ENCODE measurements at regions not wholly inside any gene's neighbourhood (a gene's known extent, or its start where the extent isn't known, plus 50 kb on each side); places are given as distances from the start of the nearest gene placed in this dataset.
"Not testable (repeated sequence)": the region's sequence is repeated elsewhere in the genome, so short reads cannot be mapped to it uniquely, and the experiment has no call there.

DNA sequence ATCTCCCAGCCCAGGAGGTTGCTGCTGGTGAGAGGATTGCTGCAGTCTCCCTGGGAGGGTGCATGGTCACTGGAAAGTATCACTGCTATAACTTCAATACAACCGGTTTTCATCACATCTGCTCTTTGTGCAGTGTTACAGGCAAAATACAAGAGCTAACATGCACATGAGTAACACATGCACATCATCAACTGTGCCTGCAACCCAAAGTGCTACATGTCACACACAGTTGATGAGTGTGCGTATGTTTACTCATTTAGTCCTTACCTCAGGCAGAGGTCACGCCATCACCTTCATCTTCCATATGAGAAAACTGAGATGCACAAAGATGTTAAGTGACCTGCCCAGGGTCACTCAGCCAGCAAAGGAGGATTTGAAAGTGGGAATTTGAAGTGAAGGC lies 277.7 kb downstream of the FAM72C start:
- DNase-seq: no peak

DNA sequence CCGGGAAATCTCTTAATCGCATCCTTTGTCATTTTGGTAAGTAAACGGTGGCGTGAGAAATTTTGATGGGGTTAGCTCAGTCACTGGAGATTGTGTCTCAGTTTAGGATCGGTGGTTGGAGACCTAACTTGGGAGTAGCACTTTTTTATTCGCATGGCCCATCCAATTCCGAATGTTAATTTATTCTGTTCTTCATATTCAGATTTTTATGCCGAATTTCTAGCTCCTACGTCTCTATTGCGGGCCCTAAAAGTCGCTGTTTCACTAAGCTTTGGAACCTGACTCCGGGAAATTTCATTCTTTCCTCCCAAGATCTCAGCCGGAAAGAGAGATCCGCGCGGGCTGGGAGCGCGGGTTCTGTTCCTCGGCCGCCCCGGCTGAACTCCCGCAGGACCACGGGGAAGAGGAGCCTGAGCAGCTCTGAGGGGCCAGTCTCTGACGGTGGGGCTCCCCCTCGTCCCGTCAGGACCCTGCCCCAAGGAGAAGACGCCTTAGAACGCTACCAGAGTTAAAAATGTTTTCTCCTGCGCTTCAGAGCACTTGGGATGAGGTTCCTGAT lies 279.7 kb downstream of the FAM72C start:
- no peak for DNase-seq

DNA sequence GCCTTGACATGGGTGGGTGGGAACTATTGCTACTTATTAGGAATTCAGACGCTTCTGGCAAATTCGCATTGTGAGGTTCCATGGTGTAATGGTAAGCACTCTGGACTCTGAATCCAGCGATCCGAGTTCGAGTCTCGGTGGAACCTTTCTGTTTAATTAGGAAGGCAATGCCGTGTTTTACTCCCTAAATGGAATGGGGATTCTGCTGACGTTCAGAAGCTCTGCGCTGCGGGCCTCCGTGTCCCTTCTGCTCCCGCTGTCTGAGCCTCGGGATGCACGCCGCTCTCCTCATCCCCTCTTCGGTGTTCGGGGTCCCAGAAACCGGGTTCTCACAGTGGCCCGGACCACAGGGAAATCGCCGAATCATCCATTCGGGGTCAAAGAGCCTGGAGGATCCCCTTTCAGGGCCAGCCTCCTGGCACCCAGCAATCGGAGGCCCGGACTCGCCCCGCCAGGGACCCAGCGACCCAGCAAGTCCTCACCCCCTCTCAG lies 280.3 kb downstream of the FAM72C start:
- DNase-seq: no peak

DNA sequence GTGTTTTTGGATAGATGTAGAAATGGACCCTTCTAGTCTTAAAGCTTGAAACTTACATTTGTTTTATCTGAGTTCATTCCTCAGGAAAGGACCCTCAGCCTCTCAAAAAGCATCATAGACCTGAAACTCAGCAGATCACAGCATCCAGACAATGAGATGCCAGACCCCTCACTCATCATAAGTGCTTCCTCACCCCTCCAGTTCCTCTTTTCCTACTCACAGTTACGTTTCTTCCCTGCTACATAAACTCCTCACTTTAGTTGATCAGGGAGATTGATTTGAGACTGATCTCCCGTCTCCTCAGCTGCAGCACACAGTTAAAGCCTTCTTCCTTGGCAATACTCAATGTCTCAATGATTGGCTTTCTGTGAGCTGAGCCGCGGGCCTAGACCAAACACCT lies 282.0 kb downstream of the FAM72C start:
- DNase-seq: no peak

DNA sequence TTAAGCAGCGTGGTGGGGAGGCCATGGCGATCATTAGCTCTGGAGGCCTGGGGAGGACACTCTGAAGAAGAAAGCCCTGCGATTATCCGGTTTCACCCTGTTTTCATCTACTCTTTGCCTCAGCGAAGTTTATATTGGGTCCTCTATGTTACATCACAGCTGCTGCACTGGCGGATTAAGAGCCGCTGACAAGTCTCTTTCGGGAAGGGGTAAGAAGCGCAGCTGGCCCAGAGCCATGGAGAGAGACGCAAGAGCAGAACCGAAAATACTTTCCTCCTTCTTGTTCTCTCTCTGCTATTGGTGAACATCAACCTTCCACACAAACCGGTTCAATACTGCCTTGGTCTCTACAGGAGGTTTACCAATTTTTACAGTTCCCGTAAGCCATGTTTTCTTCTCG lies 291.5 kb downstream of the FAM72C start:
- no peak for DNase-seq

DNA sequence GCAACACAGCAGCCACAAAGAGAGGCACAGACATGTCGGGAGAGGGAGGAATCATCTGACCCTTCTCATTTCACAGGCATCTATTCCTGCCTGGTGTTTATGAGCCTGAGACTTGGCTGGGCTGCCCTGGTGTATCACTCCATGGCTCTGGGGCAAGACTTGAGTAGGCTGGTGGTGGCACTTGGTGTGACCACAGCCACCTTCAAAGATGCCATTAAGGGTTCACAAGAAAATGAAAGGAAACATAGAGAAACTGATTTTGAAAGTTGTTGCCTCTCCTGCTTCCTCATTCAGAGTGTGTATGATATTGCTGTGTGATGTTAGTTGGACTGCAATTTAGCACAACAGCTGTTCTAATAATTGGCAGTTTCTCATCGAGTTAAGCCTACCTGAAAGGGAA lies 298.8 kb downstream of the FAM72C start:
- DNase-seq: no peak

DNA sequence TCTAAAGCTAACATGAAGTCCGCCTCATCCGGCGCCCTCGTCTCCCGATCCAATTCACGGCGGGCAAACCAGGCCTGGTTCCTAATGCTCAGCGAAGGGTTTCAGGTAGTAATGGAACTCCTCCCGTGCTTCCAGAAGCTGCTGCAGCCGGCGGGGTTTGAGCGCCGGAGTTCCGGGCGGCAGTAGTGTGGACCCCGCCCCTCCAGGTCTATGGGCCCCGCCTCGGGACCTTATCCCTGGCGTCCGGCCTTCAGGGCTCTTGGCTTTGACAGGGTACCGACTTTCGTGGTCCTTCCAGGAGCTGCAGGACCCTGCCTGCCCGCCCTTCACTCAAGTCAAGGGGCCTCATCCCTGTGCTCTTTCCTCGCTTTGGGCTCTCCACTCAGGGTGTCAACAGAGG lies 304.1 kb downstream of the FAM72C start:
- DNase-seq: no peak

DNA sequence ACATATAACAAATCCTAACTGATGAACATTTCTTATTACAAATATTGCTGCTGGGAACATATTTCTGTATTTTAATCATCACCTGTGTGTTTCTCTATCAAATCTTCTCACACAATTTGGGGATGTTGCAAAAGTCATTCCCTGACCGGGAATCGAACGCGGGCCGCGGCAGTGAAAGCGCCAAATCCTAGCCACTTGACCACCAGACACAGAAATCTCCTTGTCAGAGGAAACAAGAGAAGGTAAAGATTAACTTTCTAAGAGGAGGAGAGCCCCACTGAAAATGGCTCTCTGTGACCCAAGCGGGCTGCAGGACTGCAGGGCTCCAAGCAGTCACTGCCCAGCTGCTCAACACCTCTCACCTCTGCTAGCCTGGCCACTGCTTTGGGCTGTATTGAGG lies 304.9 kb downstream of the FAM72C start:
- no peak for DNase-seq

DNA sequence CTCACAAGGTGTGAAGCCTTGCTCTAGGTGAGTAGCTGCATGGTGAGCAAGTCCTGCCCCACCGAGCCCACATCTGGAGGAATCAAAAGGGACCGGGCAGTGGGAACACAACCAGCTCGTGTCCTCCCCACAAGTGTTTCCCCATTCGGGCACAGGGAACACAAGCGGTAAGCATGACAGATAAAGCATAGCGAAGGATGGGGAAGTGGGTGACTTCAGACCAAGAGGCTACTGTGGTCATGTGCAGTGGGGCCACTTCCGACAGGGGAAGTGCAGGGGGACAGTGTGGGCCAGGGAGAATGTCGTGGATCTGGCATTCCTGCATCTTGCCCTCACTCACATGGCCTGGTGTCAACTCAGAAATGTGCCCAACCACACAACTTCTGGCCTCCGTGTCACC lies 306.2 kb downstream of the FAM72C start:
- DNase-seq: no peak

DNA sequence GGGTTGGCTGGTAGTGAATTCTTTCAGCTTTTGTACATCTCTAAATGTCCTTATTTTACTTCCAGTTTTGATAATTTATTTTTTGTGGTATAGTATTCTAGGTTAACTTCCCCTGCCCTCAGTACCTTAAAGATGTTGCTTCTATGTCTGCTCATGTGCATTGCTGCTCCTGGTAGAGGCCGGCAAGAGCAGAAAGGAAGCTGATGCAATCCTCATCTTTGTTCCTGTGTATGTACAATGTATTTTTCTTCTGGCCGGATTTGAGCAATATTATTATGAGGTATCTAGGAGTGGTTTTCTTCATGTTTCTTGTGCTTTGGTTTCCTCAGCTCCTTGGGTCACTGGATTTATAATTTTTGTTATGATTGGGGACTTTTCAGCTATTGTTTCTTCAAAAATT lies 308.7 kb downstream of the FAM72C start:
- DNase-seq: not testable (repeated sequence)

DNA sequence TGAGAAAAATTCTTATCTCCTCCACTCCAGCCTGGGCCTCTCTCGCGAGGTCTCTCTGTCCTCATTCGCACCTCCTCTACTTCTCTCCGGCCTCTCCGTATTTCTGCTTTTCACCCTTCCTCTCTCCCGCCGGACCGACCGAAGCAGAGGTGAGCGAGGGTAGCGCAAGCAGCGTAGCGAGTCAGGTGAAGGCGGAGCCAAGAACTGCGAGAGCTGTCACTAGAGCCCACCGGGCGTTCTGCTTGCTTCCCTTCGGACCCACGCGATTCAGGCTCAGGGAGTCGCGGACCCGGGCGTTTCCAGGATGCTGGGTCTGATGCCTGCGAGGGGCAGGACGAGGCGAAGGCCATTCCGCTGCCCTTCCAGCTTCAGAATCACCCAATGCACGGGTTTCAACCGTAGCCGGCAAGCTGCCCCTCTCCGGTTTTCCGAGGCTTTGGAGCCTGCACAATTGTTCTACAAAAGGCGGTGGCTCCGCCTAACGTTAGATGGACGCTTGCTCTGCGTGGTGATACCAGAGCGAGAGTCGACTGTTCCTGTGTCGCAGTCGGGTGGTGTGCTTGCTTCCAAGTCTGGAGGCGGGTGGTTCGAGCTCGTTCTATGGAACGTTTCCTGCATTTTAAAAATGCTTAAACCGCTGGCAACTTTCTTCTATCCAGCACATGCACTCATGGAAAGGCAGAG lies 310.2 kb downstream of the FAM72C start:
- DNase-seq: no peak

DNA sequence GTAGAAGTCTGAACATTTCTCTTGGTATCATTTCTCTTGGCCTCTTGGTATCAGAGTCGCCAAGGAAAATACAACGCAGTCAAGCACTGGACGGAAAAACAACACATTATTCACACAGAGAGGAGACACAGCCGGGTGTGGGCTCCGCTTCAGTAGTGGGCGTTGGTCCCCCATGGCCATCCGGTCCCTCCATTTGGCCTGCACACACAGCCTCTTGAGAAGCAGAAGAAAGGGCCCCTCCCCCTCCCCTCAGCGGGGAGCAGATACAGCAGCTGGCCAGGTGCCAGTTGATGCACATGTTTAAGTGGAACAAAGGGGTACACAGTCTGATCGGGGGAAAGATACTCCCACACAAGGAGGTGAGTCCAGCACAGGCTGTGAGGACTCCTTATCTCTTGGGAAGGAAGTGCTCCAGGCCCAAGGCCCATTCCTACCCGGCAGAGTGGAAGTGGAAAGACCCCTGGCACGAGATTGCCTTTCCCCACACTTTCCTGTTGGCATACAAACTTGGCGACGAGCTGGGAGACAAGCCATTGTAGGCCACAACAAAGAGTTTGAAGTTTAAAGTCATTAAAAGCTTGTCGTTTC lies 311.3 kb downstream of the FAM72C start:
- no peak for DNase-seq

DNA sequence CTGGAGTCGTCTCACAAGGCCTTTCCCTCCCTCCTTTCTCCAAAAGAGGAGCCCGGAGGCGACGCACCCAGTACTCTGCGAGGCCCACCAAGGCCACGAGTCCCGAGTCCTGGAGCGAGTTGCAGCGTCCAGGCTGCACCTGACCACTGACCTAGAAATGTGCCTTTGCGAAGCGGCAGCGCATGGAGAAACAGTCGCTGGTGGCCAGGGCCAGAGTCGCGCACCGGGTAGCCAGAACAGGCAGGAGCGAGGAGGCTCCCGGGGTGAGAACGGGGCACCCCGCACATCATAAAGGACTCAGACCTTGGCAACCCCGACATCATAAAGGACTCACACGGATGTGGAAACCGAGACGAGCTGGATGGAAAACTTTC lies 318.4 kb downstream of the FAM72C start:
- DNase-seq: no peak

DNA sequence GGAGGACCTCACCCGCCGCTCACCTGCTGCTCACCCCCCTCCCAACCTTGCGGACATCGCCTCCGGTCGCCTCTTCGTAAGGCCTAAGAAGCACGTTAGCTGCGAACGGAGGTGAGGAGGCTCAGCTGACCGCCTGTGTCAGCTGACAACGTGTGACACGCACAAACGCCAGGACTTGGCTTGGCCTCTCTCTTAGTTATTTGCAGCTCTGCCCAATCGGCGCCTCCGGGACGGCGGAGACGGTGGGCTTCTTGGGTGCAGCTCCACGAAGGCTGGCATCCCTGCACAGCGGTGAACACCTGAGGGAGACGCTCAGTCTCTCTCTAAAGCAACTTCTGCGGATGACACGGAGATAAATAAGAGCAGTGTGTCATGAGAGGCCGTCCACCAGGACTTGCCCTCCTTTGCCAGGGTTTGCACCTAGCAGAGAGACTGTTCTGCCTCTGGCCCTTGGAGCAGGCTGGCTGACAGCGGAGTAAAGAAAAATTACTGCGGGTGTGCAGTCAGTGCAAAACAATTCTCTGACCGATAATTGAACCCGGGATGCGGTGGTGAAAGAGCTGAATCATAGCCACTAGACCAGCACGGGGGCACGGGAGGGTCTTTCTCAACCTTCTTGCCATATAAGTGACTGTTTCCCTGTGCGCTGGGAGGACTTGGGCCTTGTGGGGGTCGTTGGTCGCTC lies 318.9 kb downstream of the FAM72C start:
- no peak for DNase-seq

DNA sequence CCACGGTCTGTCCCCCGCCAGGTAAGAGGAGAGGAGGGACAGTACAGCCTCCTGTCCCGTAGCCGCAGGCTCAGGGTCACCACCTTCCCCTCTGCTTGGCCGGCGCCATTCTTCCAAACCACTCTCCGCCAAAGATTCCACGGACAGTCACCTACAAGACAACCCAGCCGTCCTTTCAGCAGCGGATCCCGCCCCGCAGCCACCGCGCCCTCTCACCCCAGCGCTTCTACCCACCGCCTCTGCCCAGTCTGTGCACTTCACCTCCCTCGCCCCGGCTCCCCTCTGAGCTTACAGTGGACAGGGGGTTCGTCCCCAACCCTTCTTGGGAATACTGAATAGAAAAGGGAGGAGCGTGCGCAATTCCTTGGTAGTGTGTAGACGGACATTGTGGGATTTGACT lies 319.6 kb downstream of the FAM72C start:
- no peak for DNase-seq

DNA sequence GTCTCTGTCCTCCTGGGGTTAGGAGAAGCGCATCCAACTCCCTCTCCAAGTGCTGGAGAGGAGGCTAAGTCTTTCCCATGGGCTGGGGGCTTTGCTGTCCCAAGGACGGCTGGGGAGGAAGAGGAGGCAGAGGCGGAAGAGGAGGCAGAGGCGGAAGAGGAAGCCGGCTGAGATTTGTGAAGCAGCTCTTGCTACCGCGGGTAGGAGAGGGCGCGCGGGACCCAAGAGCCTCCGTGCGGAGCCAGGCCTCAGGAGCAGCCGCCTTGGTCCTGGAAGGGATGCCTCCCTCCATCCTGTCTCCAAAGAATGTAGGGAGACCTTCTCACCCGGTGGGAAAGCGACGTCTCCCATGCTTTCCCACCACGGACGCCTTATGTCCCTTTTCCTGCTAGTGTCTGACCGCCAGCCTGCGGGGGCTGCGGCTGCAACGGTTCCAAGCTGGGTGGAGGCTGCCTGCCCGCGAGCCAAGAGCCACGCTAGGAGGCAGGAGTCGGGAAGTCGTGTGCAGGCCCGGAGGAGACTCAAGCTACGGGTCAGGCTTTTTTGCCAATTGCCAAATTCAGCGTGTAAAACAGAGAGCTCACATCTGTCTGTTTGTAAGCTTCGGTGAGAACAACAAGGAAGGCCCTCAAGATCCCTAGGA lies 320.3 kb downstream of the FAM72C start:
- no peak for DNase-seq

DNA sequence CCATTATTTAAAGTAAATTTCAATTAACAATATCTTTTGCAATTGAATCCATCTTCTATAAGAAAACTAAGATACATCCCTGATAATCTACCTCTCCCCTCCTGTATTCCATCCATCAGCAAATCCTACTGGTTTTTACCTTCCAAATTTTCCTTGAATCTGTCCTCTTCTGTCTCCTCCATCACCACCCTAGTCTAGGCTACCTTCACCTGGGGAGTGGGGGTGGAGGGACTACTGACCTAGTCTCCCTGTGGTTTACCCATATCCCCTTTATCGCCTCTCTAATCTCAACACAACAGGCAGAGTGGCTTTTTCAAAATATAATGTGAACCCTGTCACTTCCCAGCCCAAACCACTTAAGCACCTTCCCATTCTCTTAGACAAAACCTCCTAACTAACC lies 327.8 kb downstream of the FAM72C start:
- not testable (repeated sequence) for DNase-seq

DNA sequence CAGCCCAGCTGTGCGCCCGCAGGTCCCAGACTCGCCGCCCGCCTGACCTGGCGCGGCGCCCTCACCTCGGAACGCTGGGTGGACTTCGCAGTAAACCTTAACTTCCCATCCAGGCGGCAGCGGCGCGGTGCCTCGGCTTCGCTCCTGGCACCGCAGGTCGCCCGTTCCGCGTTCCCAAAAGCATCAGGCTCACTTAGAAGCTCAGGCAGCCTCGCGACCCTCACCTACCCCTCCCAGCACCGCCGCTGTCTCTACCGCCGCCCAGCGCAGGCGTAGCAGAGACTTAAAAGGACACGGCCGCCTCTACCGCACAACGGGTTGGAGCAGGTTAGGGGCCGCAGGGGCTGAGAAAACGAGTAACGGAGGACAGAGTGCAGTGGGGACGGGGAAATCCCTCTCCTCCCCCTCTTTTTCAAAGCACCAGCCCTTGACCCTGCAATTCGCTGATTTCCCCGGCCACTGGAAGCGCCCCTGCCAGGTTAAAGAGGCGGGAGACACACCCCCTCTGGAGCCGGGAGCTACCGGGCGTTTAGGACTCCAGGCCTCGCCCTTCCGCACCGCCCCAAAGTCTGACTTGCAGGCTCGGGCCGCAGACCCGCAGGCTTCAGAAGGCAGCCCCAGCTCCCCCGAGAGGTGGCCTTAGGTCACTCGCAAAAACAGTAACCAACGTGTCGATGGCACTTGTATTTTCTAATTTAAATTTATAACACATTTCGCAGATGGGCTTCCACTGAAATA lies 328.5 kb downstream of the FAM72C start:
- no peak for DNase-seq

DNA sequence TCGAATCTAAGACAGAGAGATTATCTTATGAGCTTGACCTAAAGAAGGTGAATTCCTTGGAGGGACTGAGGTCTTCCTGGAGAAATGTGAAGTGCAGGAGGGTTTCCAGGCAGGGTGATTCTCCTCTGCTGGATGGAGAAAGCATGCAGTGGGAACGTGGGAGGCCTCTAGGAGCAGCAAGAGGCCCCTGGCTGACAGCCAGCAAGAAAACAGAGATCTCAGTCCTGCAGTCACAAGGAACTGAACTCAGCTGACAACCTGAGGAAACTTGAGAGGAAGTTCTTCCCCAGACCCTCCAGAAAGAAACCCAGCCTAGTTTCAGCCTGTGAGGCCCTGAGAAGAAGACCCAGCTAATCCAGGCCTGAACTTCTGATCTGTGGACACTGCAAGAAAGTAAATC lies 345.9 kb downstream of the FAM72C start:
- no peak for DNase-seq

DNA sequence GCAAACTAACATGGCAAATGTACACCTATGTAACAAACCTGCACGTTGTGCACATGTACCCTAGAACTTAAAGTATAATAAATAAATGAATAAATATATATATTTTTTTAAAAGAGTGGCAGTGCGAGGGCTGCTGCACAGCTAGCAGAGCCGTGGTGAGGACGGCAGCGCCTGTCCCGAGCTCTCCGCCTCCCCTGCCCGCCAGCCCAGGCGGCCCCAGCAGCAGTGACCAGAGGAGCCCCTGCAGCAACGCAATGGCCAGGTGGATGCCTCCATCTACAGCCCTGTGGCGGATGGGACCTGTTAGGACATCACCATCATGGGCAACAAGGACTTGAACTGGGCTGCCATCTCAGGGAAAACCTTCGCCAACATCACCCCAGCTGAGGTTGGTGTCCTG lies 351.9 kb downstream of the FAM72C start:
- no peak for DNase-seq

DNA sequence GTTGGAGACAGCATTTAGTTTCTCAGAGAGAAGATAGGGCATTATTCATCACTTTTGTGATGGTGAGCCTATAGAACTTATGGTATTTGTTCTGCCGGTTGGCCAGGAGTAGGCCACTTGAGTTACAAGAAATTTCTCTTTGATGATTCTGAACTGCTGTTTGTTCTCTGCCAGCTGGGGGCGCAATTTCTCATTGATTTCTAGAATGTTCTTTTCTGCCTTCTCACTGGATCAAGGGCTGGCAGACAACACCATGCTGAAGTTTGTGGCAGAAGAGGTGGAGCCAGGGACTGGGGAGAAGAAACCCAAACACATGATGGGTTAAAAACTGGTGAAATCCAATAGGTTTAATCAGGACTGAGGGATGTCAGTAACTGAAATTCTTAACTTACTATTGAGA lies 360.6 kb downstream of the FAM72C start:
- DNase-seq: no peak

DNA sequence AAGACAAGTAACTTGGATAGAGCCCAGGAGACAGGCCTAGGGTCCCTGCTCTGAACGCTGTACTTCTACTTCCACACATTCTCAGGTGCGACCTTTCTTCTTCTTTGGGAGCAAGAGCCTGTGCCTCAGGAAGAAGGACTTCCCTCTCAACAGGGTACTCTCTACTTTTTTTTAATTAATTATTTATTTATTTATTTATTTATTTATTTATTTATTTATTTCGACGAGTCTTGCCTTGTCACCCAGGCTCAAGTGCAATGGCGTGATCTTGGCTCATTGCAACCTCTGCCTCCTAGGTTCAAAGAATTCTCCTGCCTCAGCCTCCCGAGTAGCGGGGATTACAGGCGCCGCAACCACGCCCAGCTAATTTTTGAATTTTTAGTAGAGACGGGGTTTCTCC lies 361.6 kb downstream of the FAM72C start:
- no peak for DNase-seq

DNA sequence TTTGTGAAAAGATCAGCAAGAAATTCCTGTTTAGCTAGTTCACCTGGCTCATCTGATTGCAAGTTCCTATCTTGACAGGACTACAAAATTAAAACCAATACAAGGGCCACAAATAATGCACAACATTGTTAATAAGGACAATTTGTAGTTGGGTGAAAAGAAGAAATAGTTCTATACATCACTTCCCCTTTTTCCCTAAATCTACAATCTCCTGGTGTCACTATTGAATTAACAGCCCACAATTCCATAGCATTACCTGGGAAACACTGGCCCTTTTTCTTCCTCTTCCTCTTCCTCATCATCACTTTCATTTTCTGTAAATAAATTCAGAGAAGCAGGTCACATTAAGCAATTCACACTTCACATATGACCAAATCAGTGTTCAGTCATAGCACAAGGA lies 366.9 kb downstream of the FAM72C start:
- no peak for DNase-seq

All from activated CD8-positive, alpha-beta memory T cell treated with anti-CD3 and anti-CD28 coated beads, Interleukin-2, amount 50 U/mL, for 4 hours (primary cell).